H1 (cell line): ENCODE measurements at regions not wholly inside any gene's neighbourhood (a gene's known extent, or its start where the extent isn't known, plus 50 kb on each side); places are given as distances from the start of the nearest gene placed in this dataset.

Experiments
- BRCA1 ChIP-seq: IDR thresholded peaks from 2 replicates; pipeline ENCODE4 v1.6.1; 2012; ENCODE audit warnings: low read depth, low read length, improper control_type of control experiment
- CBX8 ChIP-seq: fragments of 300-800, 300-1000 bp; sonication (generic); IDR thresholded peaks from 2 replicates; pipeline ENCODE4 v1.7.1; 2016; ENCODE audit warnings: low read depth, low read length, borderline replicate concordance
- E2F6 ChIP-seq: IDR thresholded peaks from 2 replicates; pipeline ENCODE4 v1.6.1; 2012; ENCODE audit warnings: inconsistent platforms
- GABPA ChIP-seq: IDR thresholded peaks from 2 replicates; pipeline ENCODE4 v1.6.1; 2011; ENCODE audit warnings: mild to moderate bottlenecking, low read length, moderate library complexity, borderline replicate concordance; ENCODE audit not compliant: insufficient read depth
- KDM4A ChIP-seq: IDR thresholded peaks from one replicate; pipeline ENCODE4 v1.7.1; 2012; ENCODE audit warnings: low read depth, mild to moderate bottlenecking, moderate library complexity, low read length, inconsistent platforms; ENCODE audit not compliant: severe bottlenecking
- TAF7 ChIP-seq: optimal IDR thresholded peaks from 2 replicates; pipeline ENCODE3; 2011; ENCODE audit warnings: low read depth, mild to moderate bottlenecking, inconsistent platforms, low read length, moderate library complexity, borderline replicate concordance
- ZNF274 ChIP-seq: IDR thresholded peaks from 2 replicates; pipeline ENCODE4 v1.7.0; 2012; ENCODE audit warnings: low read length, borderline replicate concordance; ENCODE audit errors: extremely low read depth

DNA sequence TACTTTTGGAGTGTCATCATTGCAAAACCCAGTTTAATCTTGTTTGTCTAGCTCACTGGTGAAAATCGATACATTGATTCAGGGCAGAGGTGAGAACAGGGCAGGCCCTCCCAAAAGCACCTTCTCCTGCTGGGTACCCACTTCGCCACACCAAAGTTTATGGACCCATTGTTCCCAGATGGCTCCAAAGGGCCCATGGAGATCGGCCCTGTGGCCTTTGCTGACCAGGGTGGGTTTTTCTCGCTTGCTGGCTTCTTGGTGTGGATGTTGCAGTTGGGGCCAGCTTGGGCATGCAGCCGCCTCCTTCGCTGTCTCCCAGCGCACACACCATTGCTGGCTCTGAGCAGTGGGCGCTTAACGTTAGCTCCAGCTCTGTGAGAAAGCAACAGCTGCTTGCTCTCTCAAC, 178.1 kb upstream of the PDE10A start (continued):
- no peak for TF ChIP-seq TAF7
- no peak for TF ChIP-seq ZNF274
- no peak for TF ChIP-seq BRCA1
- no peak for TF ChIP-seq GABPA
- no peak for TF ChIP-seq E2F6
- no peak for TF ChIP-seq KDM4A
- no peak for TF ChIP-seq CBX8
